ENCODE measurements at regions not wholly inside any gene's neighbourhood (a gene's known extent, or its start where the extent isn't known, plus 50 kb on each side); places are given as distances from the start of the nearest gene placed in this dataset.
"Not testable (repeated sequence)": the region's sequence is repeated elsewhere in the genome, so short reads cannot be mapped to it uniquely, and the experiment has no call there.

DNA sequence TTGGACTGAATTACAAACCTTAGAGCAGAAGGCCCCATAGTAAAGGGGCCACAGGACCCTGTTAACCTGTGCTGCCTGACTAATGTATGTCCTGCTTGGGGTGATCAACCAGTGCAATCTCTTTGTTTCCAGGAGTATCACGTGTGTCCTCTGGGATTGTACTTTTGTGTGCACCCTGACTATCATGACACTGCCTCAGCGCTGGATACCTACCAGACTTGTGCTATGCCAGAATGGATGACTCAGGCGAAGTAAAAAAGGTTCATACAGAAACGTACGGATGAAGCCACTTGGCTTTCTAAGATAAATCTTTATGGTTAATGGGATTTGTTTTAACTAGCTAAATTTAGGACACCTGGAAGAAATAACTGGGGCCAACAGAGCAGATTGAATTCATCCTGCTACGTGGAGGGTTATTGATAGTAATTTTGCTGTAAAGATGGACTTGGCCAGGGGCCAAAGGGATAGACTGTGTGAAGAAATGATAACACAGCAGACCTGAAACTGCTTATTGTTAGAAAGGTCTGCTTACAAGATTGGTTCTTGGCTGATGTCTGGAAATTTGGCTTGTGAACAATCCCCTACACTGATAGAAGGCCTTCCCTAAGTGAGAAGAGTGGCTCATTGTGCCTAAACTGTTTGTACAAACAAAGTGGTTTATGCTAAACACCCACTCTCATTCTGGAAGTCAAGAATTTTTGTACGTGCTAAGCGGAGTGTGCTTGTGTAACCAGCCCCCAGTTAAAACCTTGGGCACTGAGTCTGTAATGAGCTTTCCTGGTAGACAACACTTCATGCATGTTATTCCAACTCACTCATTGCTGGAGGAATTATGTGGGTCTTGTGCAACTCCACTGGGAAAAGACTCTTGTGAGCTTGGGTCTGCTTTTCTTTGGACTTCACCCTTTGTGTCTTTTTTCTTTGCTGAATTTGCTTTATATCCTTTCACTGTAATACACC is 750.5 kb upstream of the HTR2C start:
- CTCF ChIA-PET: no interaction called here
- no peak overlapping the region for H3K27ac Mint-ChIP-seq
- H3K4me1 Mint-ChIP-seq: no peaks in the 10 kb centered on the region
- H3K36me3 Mint-ChIP-seq: no peaks in the 10 kb centered on the region
- no peaks in the 10 kb centered on the region for H3K27me3 Mint-ChIP-seq
- DNase-seq: no peak
- H3K9me3 Mint-ChIP-seq: no peaks in the 10 kb centered on the region
- no peak overlapping the region for H3K4me3 Mint-ChIP-seq

DNA sequence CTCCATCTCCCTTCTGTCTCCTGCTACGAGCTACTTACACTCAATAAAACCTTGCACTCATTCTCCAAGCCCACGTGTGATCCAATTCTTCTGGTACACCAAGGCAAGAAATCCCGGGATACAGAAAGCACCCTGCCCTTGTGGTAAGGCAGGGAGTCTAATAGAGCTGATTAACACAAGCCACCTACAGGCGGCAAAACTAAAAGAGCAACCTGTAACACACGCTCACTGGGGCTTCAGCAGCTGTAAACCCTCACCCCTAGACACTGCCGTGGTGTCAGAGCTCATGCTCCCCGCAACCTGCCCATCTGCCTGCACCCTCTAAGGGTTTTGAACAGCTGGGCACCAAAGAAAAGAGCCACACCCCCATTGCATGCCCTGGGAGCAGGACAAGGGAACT is 755.4 kb upstream of the HTR2C start:
- no peak overlapping the region for H3K27ac Mint-ChIP-seq
- no peaks in the 10 kb centered on the region for H3K36me3 Mint-ChIP-seq
- H3K4me1 Mint-ChIP-seq: no peaks in the 10 kb centered on the region
- peaks cover 4% of the 10 kb centered on the region for H3K9me3 Mint-ChIP-seq
- no peak for DNase-seq
- no peaks in the 10 kb centered on the region for H3K27me3 Mint-ChIP-seq
- CTCF ChIA-PET: no interaction called here
- H3K4me3 Mint-ChIP-seq: no peak overlapping the region

DNA sequence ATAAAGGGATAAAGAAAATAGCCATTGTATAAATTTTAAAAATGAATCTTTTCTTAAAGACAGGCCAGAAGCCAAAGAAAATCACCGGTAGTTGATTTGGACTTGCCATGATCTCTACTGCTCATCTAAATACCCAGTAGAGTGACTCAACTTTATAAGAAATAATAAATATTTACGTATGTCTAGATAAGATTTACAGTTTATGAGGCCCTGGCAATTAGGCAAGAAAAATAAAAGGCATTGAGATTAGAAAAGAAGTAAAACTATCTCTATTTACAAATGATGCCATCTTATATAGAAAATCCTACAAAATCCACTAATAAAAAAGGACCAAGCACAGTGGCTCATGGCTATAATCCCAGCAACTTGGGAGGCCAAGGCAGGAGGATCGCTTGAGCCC is 765.5 kb upstream of the HTR2C start:
- no peak for DNase-seq
- Mint-ChIP-seq H3K4me3 (no peak overlapping the region), H3K4me1 (no peaks in the 10 kb centered on the region), H3K27ac (no peak overlapping the region), H3K9me3 (peaks cover 9% of the 10 kb centered on the region), H3K27me3 (no peaks in the 10 kb centered on the region), H3K36me3 (no peaks in the 10 kb centered on the region)
- CTCF ChIA-PET: no interaction called here

DNA sequence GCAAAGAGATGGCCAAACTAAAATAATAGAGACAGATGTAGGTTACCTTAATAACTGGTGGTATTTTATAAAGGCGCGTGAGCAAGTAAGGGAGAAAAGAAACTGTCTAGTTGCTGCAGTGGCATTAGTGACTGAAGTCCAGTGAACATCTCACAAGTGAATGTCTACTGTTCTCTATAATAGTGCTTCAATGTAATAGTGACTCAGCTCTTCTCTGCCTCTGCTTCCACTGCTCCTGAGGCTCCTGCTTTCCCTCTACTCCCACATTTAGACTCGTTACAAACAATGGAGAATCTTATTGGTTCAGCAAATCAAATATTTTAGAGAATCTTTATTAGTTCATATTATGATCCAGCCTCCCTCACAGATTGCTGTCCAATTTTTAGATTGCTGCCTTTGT is 779.1 kb upstream of the HTR2C start:
- no peak for DNase-seq
- H3K27ac Mint-ChIP-seq: no peak overlapping the region
- H3K9me3 Mint-ChIP-seq: no peaks in the 10 kb centered on the region
- H3K4me3 Mint-ChIP-seq: no peak overlapping the region
- H3K4me1 Mint-ChIP-seq: no peaks in the 10 kb centered on the region
- CTCF ChIA-PET: no interaction called here
- no peaks in the 10 kb centered on the region for H3K36me3 Mint-ChIP-seq
- no peaks in the 10 kb centered on the region for H3K27me3 Mint-ChIP-seq

DNA sequence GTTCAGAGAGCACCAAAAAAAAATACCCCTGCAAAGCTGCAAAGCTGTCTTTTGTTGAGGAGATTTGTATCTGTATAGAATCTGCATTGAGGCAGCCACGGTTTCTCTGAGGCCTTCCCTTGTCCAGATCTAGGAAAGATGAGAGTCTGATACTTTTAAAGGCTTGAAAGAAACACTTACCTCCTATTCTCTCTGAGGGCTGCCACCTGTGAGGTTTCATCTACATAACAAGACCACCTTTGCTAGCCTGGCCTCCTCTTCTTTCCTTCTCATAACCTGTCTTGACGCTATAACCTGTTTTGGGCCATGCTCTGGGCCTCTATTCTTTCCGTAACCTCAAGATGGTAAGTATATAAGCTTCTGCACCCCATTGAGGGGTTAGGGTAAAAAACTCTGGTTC is 779.6 kb upstream of the HTR2C start:
- H3K36me3 Mint-ChIP-seq: no peaks in the 10 kb centered on the region
- CTCF ChIA-PET: no interaction called here
- no peaks in the 10 kb centered on the region for H3K4me1 Mint-ChIP-seq
- H3K9me3 Mint-ChIP-seq: no peaks in the 10 kb centered on the region
- H3K27ac Mint-ChIP-seq: no peak overlapping the region
- no peak overlapping the region for H3K4me3 Mint-ChIP-seq
- no peak for DNase-seq
- H3K27me3 Mint-ChIP-seq: no peaks in the 10 kb centered on the region

DNA sequence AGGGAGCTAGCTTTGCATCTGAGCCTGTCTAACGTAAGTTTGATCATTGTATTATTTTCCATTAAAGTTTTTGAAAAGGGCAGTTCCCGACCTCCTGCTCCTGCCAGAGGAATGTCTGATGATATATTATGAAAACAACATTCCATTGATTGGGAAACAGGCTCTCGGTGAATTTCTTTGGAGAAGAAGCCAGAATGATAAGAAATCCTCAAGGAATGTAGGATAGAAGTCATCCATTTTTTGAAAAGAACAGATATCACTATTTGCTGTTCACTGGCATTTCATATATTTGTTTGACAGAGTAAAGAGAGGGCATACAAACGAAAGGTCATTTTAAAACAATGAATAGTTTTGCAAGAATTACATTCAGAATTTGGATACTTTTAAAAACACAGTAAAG is 781.0 kb upstream of the HTR2C start:
- DNase-seq: no peak
- Mint-ChIP-seq H3K4me3 (no peak overlapping the region), H3K4me1 (no peaks in the 10 kb centered on the region), H3K9me3 (no peaks in the 10 kb centered on the region), H3K36me3 (no peaks in the 10 kb centered on the region), H3K27me3 (no peaks in the 10 kb centered on the region), H3K27ac (no peak overlapping the region)
- CTCF ChIA-PET: no interaction called here

DNA sequence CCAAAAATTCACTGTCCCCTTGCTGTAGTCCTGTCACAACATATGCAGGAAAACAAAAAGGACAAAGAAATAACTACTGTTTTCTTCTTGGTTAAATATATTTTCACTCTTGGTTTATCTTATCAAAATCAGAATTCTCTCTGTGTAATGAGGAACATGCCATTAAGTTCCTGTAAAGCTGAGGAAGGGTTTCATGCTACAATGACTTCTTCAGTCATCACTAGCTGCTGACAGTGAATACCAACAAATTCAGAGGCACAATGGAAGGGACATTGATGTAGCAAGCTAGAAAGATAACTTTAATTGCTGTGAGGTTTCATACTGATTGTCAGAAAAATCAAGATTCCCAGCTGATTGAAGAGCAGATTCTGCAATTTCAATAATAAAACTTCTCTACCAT is 782.9 kb upstream of the HTR2C start:
- Mint-ChIP-seq H3K9me3 (no peaks in the 10 kb centered on the region), H3K4me3 (no peak overlapping the region), H3K27ac (no peak overlapping the region), H3K4me1 (no peaks in the 10 kb centered on the region), H3K36me3 (no peaks in the 10 kb centered on the region), H3K27me3 (no peaks in the 10 kb centered on the region)
- DNase-seq: no peak
- CTCF ChIA-PET: no interaction called here

DNA sequence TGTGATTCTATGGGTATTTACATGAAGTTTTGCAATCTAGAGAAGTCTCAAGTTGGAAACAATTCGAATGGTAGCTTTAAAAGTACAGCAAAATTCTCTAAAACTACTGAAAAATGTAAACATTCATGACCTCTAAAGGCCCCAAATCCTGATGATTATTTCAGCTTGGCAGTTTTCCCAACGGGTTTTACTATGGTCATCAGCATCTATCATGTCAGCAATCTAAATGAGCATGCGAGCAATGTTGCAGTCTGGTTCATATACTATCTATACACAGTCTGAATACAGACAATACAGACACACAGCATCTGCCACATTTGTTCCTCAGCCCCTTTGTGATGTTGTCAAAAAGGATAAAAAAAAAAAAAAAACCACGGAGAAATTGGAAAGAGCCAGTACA is 790.3 kb upstream of the HTR2C start:
- Mint-ChIP-seq H3K4me1 (no peaks in the 10 kb centered on the region), H3K27ac (no peak overlapping the region), H3K27me3 (no peaks in the 10 kb centered on the region), H3K36me3 (no peaks in the 10 kb centered on the region), H3K9me3 (peaks cover 3% of the 10 kb centered on the region), H3K4me3 (no peak overlapping the region)
- CTCF ChIA-PET: no interaction called here
- no peak for DNase-seq

DNA sequence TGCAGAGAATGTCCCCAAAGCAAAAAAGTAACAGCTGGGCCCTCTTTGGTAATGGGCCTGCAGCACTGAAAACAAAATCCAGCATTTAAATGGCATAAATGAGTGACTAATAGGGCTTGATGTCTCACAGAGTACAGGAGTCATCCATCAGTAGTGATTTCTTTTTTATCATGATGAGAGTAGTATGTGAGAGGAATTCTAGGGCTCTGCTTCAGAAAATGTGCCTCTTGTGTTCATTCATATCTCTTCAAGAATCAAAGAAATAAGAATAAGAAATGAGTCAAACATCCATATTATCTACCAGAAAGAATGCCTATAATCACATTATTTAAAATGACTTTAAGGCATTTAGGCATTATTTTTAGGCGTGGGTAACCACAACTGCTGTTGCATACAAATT is 792.9 kb upstream of the HTR2C start:
- DNase-seq: no peak
- H3K27ac Mint-ChIP-seq: no peak overlapping the region
- no peaks in the 10 kb centered on the region for H3K4me1 Mint-ChIP-seq
- peaks cover 3% of the 10 kb centered on the region for H3K9me3 Mint-ChIP-seq
- no peak overlapping the region for H3K4me3 Mint-ChIP-seq
- no peaks in the 10 kb centered on the region for H3K36me3 Mint-ChIP-seq
- CTCF ChIA-PET: no interaction called here
- H3K27me3 Mint-ChIP-seq: no peaks in the 10 kb centered on the region

DNA sequence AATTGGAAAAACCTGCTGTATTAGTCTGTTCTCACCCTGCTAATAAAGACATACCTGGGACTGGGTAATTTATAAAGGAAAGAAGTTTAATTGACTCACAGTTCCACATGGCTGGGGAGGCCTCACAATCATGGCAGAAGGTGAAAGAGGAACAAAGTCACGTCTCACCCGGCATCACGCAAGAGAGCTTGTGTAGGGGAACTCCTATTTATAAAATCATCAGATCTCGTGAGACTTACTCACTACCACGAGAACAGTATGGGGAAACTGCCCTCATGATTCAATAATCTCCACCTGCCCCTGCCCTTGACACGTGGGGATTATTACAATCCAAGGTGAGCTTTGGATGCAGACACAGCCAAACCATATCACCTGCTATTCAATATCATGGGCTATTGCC is 799.1 kb upstream of the HTR2C start:
- CTCF ChIA-PET, H3K36me3 Mint-ChIP-seq: not testable (repeated sequence)

DNA sequence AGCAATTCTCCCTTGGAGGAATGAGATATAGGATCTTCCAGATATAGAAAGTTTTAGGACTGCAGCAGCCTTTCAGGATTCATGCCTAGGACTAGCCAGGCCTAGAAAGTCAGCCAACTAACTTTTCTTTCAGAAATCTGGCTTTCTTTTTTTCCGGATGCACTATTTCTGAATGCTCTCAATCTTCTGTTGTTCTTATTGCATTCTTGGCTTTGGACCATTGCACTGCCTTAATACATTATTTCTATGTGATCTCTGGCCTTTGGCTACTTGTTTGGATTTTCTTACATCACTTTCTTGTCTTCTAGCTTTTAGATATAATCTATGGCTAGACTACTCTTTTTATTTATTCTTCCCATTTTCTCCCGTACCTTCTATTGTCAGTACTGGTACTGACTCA is 813.1 kb upstream of the HTR2C start:
- H3K27ac Mint-ChIP-seq: no peak overlapping the region
- H3K27me3 Mint-ChIP-seq: no peaks in the 10 kb centered on the region
- DNase-seq: no peak

More for the DNA sequence above, 799.1 kb upstream of the HTR2C start:
- not testable (repeated sequence) for H3K27me3 Mint-ChIP-seq, DNase-seq, H3K9me3 Mint-ChIP-seq, H3K4me3 Mint-ChIP-seq, H3K27ac Mint-ChIP-seq, H3K4me1 Mint-ChIP-seq

DNA sequence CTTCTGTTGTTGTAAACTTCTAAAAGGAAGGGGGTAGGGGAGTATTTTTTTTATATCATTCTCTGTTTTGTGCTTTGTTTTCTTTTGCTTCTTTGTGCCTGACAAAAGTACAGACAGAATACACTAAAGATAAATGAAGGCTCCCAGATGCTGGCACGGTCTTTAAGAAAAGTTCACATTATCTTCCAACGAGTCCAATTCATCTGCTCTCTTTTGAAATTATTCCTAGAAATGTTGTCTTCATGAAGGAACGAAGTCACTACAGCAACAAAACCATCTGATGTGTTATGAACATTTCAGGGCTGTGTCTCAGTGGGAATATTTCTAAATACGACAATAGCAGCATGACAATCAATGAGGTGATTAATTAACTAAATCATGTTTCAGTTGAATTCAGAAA is 813.8 kb upstream of the HTR2C start:
- no peak overlapping the region for H3K4me3 Mint-ChIP-seq
- DNase-seq: no peak
- H3K4me1 Mint-ChIP-seq: no peaks in the 10 kb centered on the region
- no peaks in the 10 kb centered on the region for H3K27me3 Mint-ChIP-seq
- no peaks in the 10 kb centered on the region for H3K9me3 Mint-ChIP-seq
- CTCF ChIA-PET: no interaction called here
- H3K36me3 Mint-ChIP-seq: no peaks in the 10 kb centered on the region
- no peak overlapping the region for H3K27ac Mint-ChIP-seq

More for the DNA sequence above, 813.1 kb upstream of the HTR2C start:
- H3K9me3 Mint-ChIP-seq: no peaks in the 10 kb centered on the region
- H3K4me1 Mint-ChIP-seq: no peaks in the 10 kb centered on the region
- no peaks in the 10 kb centered on the region for H3K36me3 Mint-ChIP-seq
- CTCF ChIA-PET: no interaction called here
- no peak overlapping the region for H3K4me3 Mint-ChIP-seq

DNA sequence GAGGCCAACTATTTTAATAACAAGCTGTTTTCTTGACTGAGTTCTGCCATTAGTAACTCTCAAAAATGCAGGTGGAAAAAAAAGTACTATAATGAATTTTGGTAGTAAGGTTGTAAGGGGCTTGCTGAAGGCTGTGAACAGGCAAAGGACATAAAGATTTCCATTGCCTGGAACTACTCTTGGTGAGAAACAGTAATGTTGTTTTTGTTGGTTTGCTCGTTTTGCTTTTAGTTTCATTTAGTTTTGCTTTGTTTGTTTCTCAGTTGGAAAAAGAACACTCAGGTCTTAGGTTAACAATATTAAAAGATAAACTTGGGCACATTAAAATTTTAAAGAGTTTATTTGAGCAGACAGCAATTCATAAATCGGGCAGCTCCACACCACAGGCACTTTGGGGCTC is 824.5 kb upstream of the HTR2C start:
- Mint-ChIP-seq H3K27ac (no peak overlapping the region), H3K9me3 (peaks cover 2% of the 10 kb centered on the region)

DNA sequence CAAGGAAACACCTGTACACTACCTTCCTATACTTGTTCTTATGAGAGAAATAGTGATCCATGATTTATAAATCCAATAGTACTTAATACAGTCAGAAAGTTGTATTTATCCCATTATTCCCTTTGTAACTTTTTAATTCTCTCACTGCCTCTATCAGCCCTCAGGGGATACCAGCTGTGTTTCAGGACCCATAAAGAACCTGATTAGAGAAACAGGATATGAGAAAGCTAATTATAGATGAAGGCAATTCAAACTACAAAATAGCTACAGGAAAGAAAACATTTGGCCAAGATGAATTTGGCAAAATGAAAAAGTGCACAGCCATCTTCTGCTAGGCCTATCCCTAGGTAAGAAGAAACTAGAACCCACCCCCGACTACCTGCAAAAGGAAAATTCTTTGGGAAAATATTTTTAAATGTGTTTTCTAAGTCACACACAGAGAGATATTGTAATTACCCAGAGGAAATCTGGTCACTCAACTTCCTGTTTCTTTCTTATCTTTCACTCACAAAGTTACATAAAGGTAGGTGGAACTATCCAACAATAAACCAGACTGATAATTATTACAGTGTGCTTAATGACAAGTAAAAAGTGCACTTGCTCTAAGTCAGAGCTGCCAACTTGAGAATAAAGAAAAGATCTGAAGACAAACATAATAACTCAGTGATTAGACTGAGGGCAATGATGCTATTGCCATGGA is 836.5 kb upstream of the HTR2C start:
- H3K4me1 Mint-ChIP-seq: no peaks in the 10 kb centered on the region
- H3K27ac Mint-ChIP-seq: no peak overlapping the region
- no peak overlapping the region for H3K4me3 Mint-ChIP-seq
- DNase-seq: no peak
- no peaks in the 10 kb centered on the region for H3K27me3 Mint-ChIP-seq
- no peaks in the 10 kb centered on the region for H3K36me3 Mint-ChIP-seq
- peaks cover 2% of the 10 kb centered on the region for H3K9me3 Mint-ChIP-seq
- CTCF ChIA-PET: no interaction called here

More for the DNA sequence above, 824.5 kb upstream of the HTR2C start:
- Mint-ChIP-seq H3K27me3 (no peaks in the 10 kb centered on the region), H3K36me3 (no peaks in the 10 kb centered on the region), H3K4me1 (no peaks in the 10 kb centered on the region), H3K4me3 (no peak overlapping the region)
- DNase-seq: no peak
- CTCF ChIA-PET: no interaction called here

DNA sequence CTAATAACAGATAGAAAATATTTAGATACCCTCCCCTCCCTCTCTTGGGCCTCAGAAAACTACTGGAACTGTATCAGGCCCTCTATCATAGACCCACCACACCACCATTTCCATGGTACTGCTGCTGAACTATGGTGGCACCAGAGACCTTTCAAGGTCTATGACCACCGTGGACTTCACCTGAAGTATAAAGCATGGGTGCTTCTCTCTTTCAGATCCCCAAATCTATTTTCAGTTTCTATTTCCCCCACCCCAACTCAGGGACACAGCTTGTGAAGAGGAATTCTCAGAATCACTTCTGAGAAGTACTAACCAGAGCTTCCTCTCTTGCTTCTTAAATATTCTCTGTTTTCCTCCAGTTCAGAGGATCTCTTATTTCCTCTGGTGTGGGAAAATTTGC is 840.8 kb upstream of the HTR2C start:
- no peaks in the 10 kb centered on the region for H3K4me1 Mint-ChIP-seq
- no peaks in the 10 kb centered on the region for H3K27me3 Mint-ChIP-seq
- H3K27ac Mint-ChIP-seq: no peak overlapping the region
- no peak overlapping the region for H3K4me3 Mint-ChIP-seq
- no peaks in the 10 kb centered on the region for H3K36me3 Mint-ChIP-seq
- H3K9me3 Mint-ChIP-seq: no peaks in the 10 kb centered on the region
- CTCF ChIA-PET: no interaction called here
- DNase-seq: no peak

Data from activated naive CD4-positive, alpha-beta T cell treated with anti-CD3 and anti-CD28 coated beads, Interleukin-2, amount 10 ng/mL, durations not matched to agents 7 days and 5 days (primary cell).